ENCODE measurements at regions not wholly inside any gene's neighbourhood (a gene's known extent, or its start where the extent isn't known, plus 50 kb on each side); places are given as distances from the start of the nearest gene placed in this dataset.

GRCh38 chr4:177761692-177762091, 319.5 kb upstream of the AGA start:
- no peak for TF ChIP-seq CTCF (IDR thresholded peaks at IDR 0.05 in 4 of 5, conservative IDR thresholded peaks at IDR 0.05 in 1 of 5)
- no peak for TF ChIP-seq POLR2A (IDR thresholded peaks at IDR 0.05)

Data from gastrocnemius medialis (tissue), 4 donors.